GM21529 (cell line): ENCODE measurements at regions not wholly inside any gene's neighbourhood (a gene's known extent, or its start where the extent isn't known, plus 50 kb on each side); places are given as distances from the start of the nearest gene placed in this dataset.
"Not testable (repeated sequence)": the region's sequence is repeated elsewhere in the genome, so short reads cannot be mapped to it uniquely, and the experiment has no call there.

Experiments used
- ATAC-seq: cut with Tn5 transposase; IDR thresholded peaks from one replicate; pipeline ENCODE4 v1.9.1; 2021; ENCODE audit not compliant: unreplicated experiment

- no peak for ATAC-seq
These were observed 485.6 kb upstream of the SOX9 start for GRCh38 chr17:71635187-71635586.

- no peak for ATAC-seq
These were observed 484.2 kb upstream of the SOX9 start for GRCh38 chr17:71636644-71637043.

GRCh38 chr17:71638668-71639067, 482.2 kb upstream of the SOX9 start:
- ATAC-seq = no peak

- no peak for ATAC-seq
These were observed 481.0 kb upstream of the SOX9 start for GRCh38 chr17:71639865-71640264.

GRCh38 chr17:71646890-71647289, 473.9 kb upstream of the SOX9 start:
- not testable (repeated sequence) for ATAC-seq

- not testable (repeated sequence) for ATAC-seq
These were observed 472.5 kb upstream of the SOX9 start for GRCh38 chr17:71648342-71648741.

- no peak for ATAC-seq
These were observed 470.9 kb upstream of the SOX9 start for GRCh38 chr17:71649941-71650350.

GRCh38 chr17:71655542-71655941, 465.3 kb upstream of the SOX9 start:
- no peak for ATAC-seq

GRCh38 chr17:71656964-71657858, 463.6 kb upstream of the SOX9 start:
- no peak for ATAC-seq

GRCh38 chr17:71658996-71659395, 461.8 kb upstream of the SOX9 start:
- ATAC-seq = no peak

GRCh38 chr17:71664861-71665260, 456.0 kb upstream of the SOX9 start:
- ATAC-seq = no peak

- ATAC-seq = no peak
These were observed 454.8 kb upstream of the SOX9 start for GRCh38 chr17:71666047-71666446.

- ATAC-seq = no peak
These were observed 453.2 kb upstream of the SOX9 start for GRCh38 chr17:71667661-71668060.

- ATAC-seq = no peak
These were observed 452.0 kb upstream of the SOX9 start for GRCh38 chr17:71668807-71669206.

GRCh38 chr17:71677439-71677838, 443.4 kb upstream of the SOX9 start:
- no peak for ATAC-seq

- ATAC-seq = no peak
These were observed 441.0 kb upstream of the SOX9 start for GRCh38 chr17:71679832-71680231.

GRCh38 chr17:71681427-71682173, 439.2 kb upstream of the SOX9 start:
- ATAC-seq = no peak

- ATAC-seq = no peak
These were observed 438.7 kb upstream of the SOX9 start for GRCh38 chr17:71682174-71682494.

- ATAC-seq = no peak
These were observed 431.0 kb upstream of the SOX9 start for GRCh38 chr17:71689782-71690181.

GRCh38 chr17:71699907-71700306, 420.9 kb upstream of the SOX9 start:
- ATAC-seq = no peak

- no peak for ATAC-seq
These were observed 417.1 kb upstream of the SOX9 start for GRCh38 chr17:71703701-71704100.

GRCh38 chr17:71709271-71709890, 411.4 kb upstream of the SOX9 start:
- ATAC-seq = no peak
